GM12878 (cell line): ENCODE measurements at regions not wholly inside any gene's neighbourhood (a gene's known extent, or its start where the extent isn't known, plus 50 kb on each side); places are given as distances from the start of the nearest gene placed in this dataset.

Experiments used
- ATAC-seq: fragments of 200-7000 bp; cut with Tn5 transposase; 3 replicates; pipeline ENCODE4 v1.9.1; 2020; ENCODE audit warnings: mild to moderate bottlenecking, moderate library complexity
- BruUV-seq: library from RNA; stranded (reverse); fragments of 400-500 nt; replicated peaks from 2 replicates; lab custom pipeline; 2021; lab: Mats Ljungman, UMichigan
- CTCF ChIA-PET: fragments of 300-600 bp; sonication (Branson Sonifier 250); formaldehyde crosslinking; extraction: SDS; loops from one replicate; lab custom pipeline; 2021; ENCODE audit warnings: inconsistent platforms; lab: Yijun Ruan, JAX
- POLR2A ChIA-PET: fragments of 350-600 bp; formaldehyde crosslinking; extraction: SDS; loops from one replicate; lab custom pipeline; 2021; ENCODE audit warnings: inconsistent platforms; lab: Charles Lee
- RAD21 ChIA-PET: fragments of 300-600 bp; sonication (Branson Sonifier 250); formaldehyde crosslinking; loops from one replicate; lab custom pipeline; 2023; ENCODE audit warnings: antibody characterized with exemption; ENCODE audit not compliant: unreplicated experiment; lab: Charles Lee
- SMC1A ChIA-PET: fragments of 300-600 bp; sonication (Branson Sonifier 250); formaldehyde crosslinking; loops from one replicate; lab custom pipeline; 2023; ENCODE audit not compliant: unreplicated experiment, uncharacterized antibody; lab: Charles Lee
- DNase-seq: peaks from one replicate; pipeline ENCODE4 v3.0.0-alpha.2; 2011; ENCODE audit warnings: low read depth, low spot score
- FAIRE-seq: peaks from 3 replicates; lab custom pipeline; 2011; peaks lifted over from hg19 to GRCh38; lab: Jason Lieb, UNC
- H2AFZ ChIP-seq: 2 replicates; pipeline ENCODE4 v1.6.0; 2011; ENCODE audit warnings: low read depth, low read length, control low read depth; ENCODE audit not compliant: control insufficient read depth
- H3K27ac ChIP-seq: 2 replicates; pipeline ENCODE4 v1.5.1; 2011; ENCODE audit warnings: control low read depth; ENCODE audit not compliant: control insufficient read depth, insufficient read depth
- H3K27me3 ChIP-seq, 2 experiments: replicated peaks in 1 of 2; 2 replicates each; pipeline versions ENCODE4 v1.6.0 to v1.6.1; 2011; ENCODE audit warnings: low read length in 1 of 2; ENCODE audit not compliant: control insufficient read depth in 2 of 2, insufficient read depth in 2 of 2
- H3K36me3 ChIP-seq, 2 experiments: 2 replicates each; pipeline ENCODE4 v1.5.1; 2011; ENCODE audit warnings: low read length in 1 of 2; ENCODE audit not compliant: control insufficient read depth in 2 of 2, insufficient read depth in 2 of 2
- H3K4me1 ChIP-seq: 2 replicates; pipeline ENCODE4 v1.6.1; 2011; ENCODE audit warnings: mild to moderate bottlenecking, low read length, moderate library complexity, mixed read lengths; ENCODE audit not compliant: control insufficient read depth, insufficient read depth
- H3K4me2 ChIP-seq: 2 replicates; pipeline ENCODE4 v1.6.0; 2011; ENCODE audit warnings: control low read depth; ENCODE audit not compliant: control insufficient read depth, insufficient read depth
- H3K4me3 ChIP-seq: fragments of 200-600 bp; sonication (generic); 2 replicates; pipeline ENCODE4 v1.5.1; 2016
- H3K79me2 ChIP-seq: 2 replicates; pipeline ENCODE4 v1.6.0; 2011; ENCODE audit warnings: low read length; ENCODE audit not compliant: control insufficient read depth, insufficient read depth
- H3K9ac ChIP-seq: 2 replicates; pipeline ENCODE4 v1.8.0; 2011; ENCODE audit warnings: low read length, control low read depth, mixed read lengths; ENCODE audit not compliant: control insufficient read depth, insufficient read depth
- H3K9me3 ChIP-seq: replicated peaks from 3 replicates; pipeline ENCODE4 v1.5.1; 2011; ENCODE audit warnings: mild to moderate bottlenecking, low read length; ENCODE audit not compliant: control insufficient read depth, insufficient read depth
- H4K20me1 ChIP-seq: 2 replicates; pipeline ENCODE4 v1.6.0; 2011; ENCODE audit not compliant: control insufficient read depth, insufficient read depth
- BCLAF1 ChIP-seq: fragments of 450-650 bp; IDR thresholded peaks from 2 replicates; pipeline ENCODE4 v1.6.1; 2017; ENCODE audit warnings: antibody characterized with exemption, mild to moderate bottlenecking, moderate library complexity
- BMI1 ChIP-seq: fragments of 450-650 bp; IDR thresholded peaks from 2 replicates; pipeline ENCODE4 v1.6.1; 2016; ENCODE audit warnings: mild to moderate bottlenecking, moderate library complexity, borderline replicate concordance
- EED ChIP-seq: sonication (generic); IDR thresholded peaks from 2 replicates; pipeline ENCODE4 v1.6.1; 2016; ENCODE audit warnings: antibody characterized with exemption, low read depth
- HDGF ChIP-seq: fragments of 450-650 bp; IDR thresholded peaks from 2 replicates; pipeline ENCODE4 v1.6.1; 2016; ENCODE audit warnings: antibody characterized with exemption
- JUND ChIP-seq: IDR thresholded peaks from 2 replicates; pipeline ENCODE4 v1.6.1; 2012; ENCODE audit warnings: low read depth, mild to moderate bottlenecking, low read length, improper control_type of control experiment, moderate library complexity
- KAT2A ChIP-seq: conservative IDR thresholded peaks from 2 replicates; pipeline ENCODE4 v1.6.1; 2011; ENCODE audit warnings: low read depth, low read length; ENCODE audit not compliant: control insufficient read depth
- NBN ChIP-seq: fragments of 450-650 bp; IDR thresholded peaks from 2 replicates; pipeline ENCODE4 v1.6.1; 2016
- SREBF2 ChIP-seq: IDR thresholded peaks from 2 replicates; pipeline ENCODE4 v1.6.1; 2012; ENCODE audit warnings: mild to moderate bottlenecking, low read length
- TARDBP ChIP-seq: IDR thresholded peaks from 2 replicates; pipeline ENCODE4 v1.6.1; 2016; ENCODE audit warnings: borderline replicate concordance
- ZNF592 ChIP-seq: fragments of 450-650 bp; IDR thresholded peaks from 2 replicates; pipeline ENCODE4 v1.6.1; 2017; ENCODE audit warnings: mild to moderate bottlenecking, moderate library complexity
- ZZZ3 ChIP-seq: IDR thresholded peaks from 2 replicates; pipeline ENCODE4 v1.6.1; 2011; ENCODE audit warnings: low read depth; ENCODE audit not compliant: control insufficient read depth, insufficient read length
- WGBS: methylation state at CpG from one replicate; pipeline ENCODE4 v1.1.6; 2016; ENCODE audit warnings: low lambda C conversion rate; ENCODE audit not compliant: insufficient replicate concordance, insufficient coverage; ENCODE audit errors: missing lambda C conversion rate; 5-methylcytosine and 5-hydroxymethylcytosine counted together
- in situ Hi-C: fragments of 300-500 bp; cut with MboI; formaldehyde crosslinking; loops from 9 replicates; pipeline ENCODE4 v1.14.3; 2018; ENCODE audit warnings: mixed read lengths
- intact Hi-C: fragments of 100-400 bp; cut with micrococcal nuclease; formaldehyde crosslinking; loops from one replicate; pipeline ENCODE4 v1.14.2; 2022; ENCODE audit not compliant: unreplicated experiment

- H2AFZ ChIP-seq = no peak overlapping the region
- ChIA-PET RAD21 (no interaction called here), POLR2A (no interaction called here), CTCF (no interaction called here), SMC1A (interaction anchor here (1.0 kb wide), 1 partner anchor 15 kb away, joined by 3 read pairs; no protein-coding TSS in a partner anchor)
- no TSS peak for BruUV-seq
- no peaks in the 10 kb centered on the region for H3K9me3 ChIP-seq
- no peak overlapping the region for H3K4me3 ChIP-seq
- TF ChIP-seq BMI1 = no peak
- TF ChIP-seq ZZZ3 = no peak
- no peak for TF ChIP-seq SREBF2
- TF ChIP-seq NBN = no peak
- TF ChIP-seq HDGF = no peak
- FAIRE-seq (no peak), DNase-seq (no peak), ATAC-seq (no peak)
- H3K27me3 ChIP-seq = no peaks in the 10 kb centered on the region; a peak in 1 of 4 replicates
- no peak overlapping the region for H3K27ac ChIP-seq
- H3K4me1 ChIP-seq = no peaks in the 10 kb centered on the region
- H4K20me1 ChIP-seq = no peaks in the 10 kb centered on the region
- no peaks in the 10 kb centered on the region for H3K79me2 ChIP-seq
- in situ Hi-C loops (no loop called here), intact Hi-C loops (no loop called here)
- no peak overlapping the region for H3K4me2 ChIP-seq
- H3K9ac ChIP-seq = no peak overlapping the region
- 75% methylated on average over 5 of the region's 5 CpGs for WGBS
- H3K36me3 ChIP-seq = no peaks in the 10 kb centered on the region
These were observed 189.9 kb downstream of the AASDH start for GRCh38 chr4:56197387-56197786.

- ChIA-PET POLR2A (no interaction called here), RAD21 (no interaction called here), SMC1A (no interaction called here), CTCF (no interaction called here)
- Histone ChIP-seq H3K27me3 (no peaks in the 10 kb centered on the region), H2AFZ (no peak overlapping the region), H3K9ac (no peak overlapping the region), H4K20me1 (no peaks in the 10 kb centered on the region), H3K9me3 (no peaks in the 10 kb centered on the region), H3K4me1 (no peaks in the 10 kb centered on the region), H3K4me2 (no peak overlapping the region), H3K36me3 (no peaks in the 10 kb centered on the region), H3K79me2 (no peaks in the 10 kb centered on the region), H3K27ac (no peak overlapping the region), H3K4me3 (no peak overlapping the region)
- 37% methylated on average over 4 of the region's 4 CpGs for WGBS
- DNase-seq (no peak), FAIRE-seq (no peak), ATAC-seq (no peak)
- intact Hi-C loops (no loop called here), in situ Hi-C loops (no loop called here)
- no TSS peak for BruUV-seq
- TF ChIP-seq KAT2A = no peak
- TF ChIP-seq TARDBP = no peak
- TF ChIP-seq BCLAF1 = no peak
- TF ChIP-seq JUND = no peak
- TF ChIP-seq EED = no peak
- TF ChIP-seq ZNF592 = no peak
These were observed 192.3 kb downstream of the AASDH start for GRCh38 chr4:56195025-56195424.
